ENCODE measurements at regions not wholly inside any gene's neighbourhood (a gene's known extent, or its start where the extent isn't known, plus 50 kb on each side); places are given as distances from the start of the nearest gene placed in this dataset.

- no peak for TF ChIP-seq EZH2 (IDR thresholded peaks at IDR 0.05; ENCODE audit: borderline replicate concordance, low read length)
- TF ChIP-seq CTCF (conservative IDR thresholded peaks at IDR 0.05 in 1 of 2, IDR thresholded peaks at IDR 0.05 in 1 of 2; ENCODE audit: extremely low read depth in 1 of 2, insufficient read depth in 1 of 2, low read depth in 1 of 2, low read length in 2 of 2) = no peak
Measured at GRCh38 chr11:42595876-42596275, 715.9 kb upstream of the API5 start.
